Tibial artery (tissue), 4 donors: ENCODE measurements at regions not wholly inside any gene's neighbourhood (a gene's known extent, or its start where the extent isn't known, plus 50 kb on each side); places are given as distances from the start of the nearest gene placed in this dataset.

Source experiments
- DNase-seq, 2 donors: peaks; one replicate each; pipeline ENCODE4 v3.0.0-alpha.2; 2019
- H3K27ac ChIP-seq, 2 donors: fragments of 200-600 bp; sonication (generic) in 1 of 2; 1 replicate in 1 of 2; 2 replicates in 1 of 2; pipeline ENCODE4 v1.5.1; 2018 to 2019; ENCODE audit warnings: mild to moderate bottlenecking in 1 of 2
- H3K27me3 ChIP-seq, 2 donors: fragments of 200-600 bp; sonication (generic) in 1 of 2; one replicate each; pipeline versions ENCODE4 v1.5.1 to v1.6.0; 2016 to 2019
- H3K36me3 ChIP-seq, 3 donors: fragments of 200-600 bp; sonication (generic) in 2 of 3; one replicate each; pipeline ENCODE4 v1.5.1; 2016 to 2019; ENCODE audit warnings: mild to moderate bottlenecking in 2 of 3
- H3K4me1 ChIP-seq, 4 donors: fragments of 200-600 bp; sonication (generic) in 2 of 4; 1 replicate in 3 of 4; 2 replicates in 1 of 4; pipeline ENCODE4 v1.5.1; 2016 to 2019
- H3K4me3 ChIP-seq, 2 donors: fragments of 200-600 bp; sonication (generic) in 1 of 2; 1 replicate in 1 of 2; 2 replicates in 1 of 2; pipeline ENCODE4 v1.5.1; 2018 to 2019; ENCODE audit warnings: mild to moderate bottlenecking in 2 of 2
- H3K9me3 ChIP-seq, 3 donors: fragments of 200-600 bp; sonication (generic) in 1 of 3; one replicate each; pipeline ENCODE4 v1.5.1; 2016 to 2019
- CTCF ChIP-seq, 2 experiments: fragments of 200-600 bp in 1 of 2; fragments of 450-650 bp in 1 of 2; IDR thresholded peaks; one replicate each; pipeline ENCODE4 v1.5.1; 2017 to 2019; ENCODE audit warnings: antibody characterized with exemption in 2 of 2, mild to moderate bottlenecking in 1 of 2, moderate library complexity in 1 of 2
- intact Hi-C: fragments of 100-400 bp; cut with DNase I; formaldehyde crosslinking; loops from one replicate; pipeline ENCODE4 v1.15.0; 2023; ENCODE audit warnings: low total_unique reads

- H3K9me3 ChIP-seq = no peaks in the 10 kb centered on the region
- no peaks in the 10 kb centered on the region for H3K36me3 ChIP-seq
- TF ChIP-seq CTCF (IDR thresholded peaks at IDR 0.05) = no peak
- no peak overlapping the region for H3K4me3 ChIP-seq
- no peaks in the 10 kb centered on the region for H3K4me1 ChIP-seq
- no peak overlapping the region for H3K27ac ChIP-seq
- H3K27me3 ChIP-seq = no peaks in the 10 kb centered on the region
- intact Hi-C loops = no loop called here
- no peak for DNase-seq
These were observed 279.2 kb upstream of the KCNH8 start for GRCh38 chr3:18868911-18869689.

- H3K36me3 ChIP-seq = no peaks in the 10 kb centered on the region
- no peaks in the 10 kb centered on the region for H3K27me3 ChIP-seq
- H3K4me1 ChIP-seq = no peaks in the 10 kb centered on the region
- no peak overlapping the region for H3K27ac ChIP-seq
- H3K9me3 ChIP-seq = no peaks in the 10 kb centered on the region
- TF ChIP-seq CTCF (IDR thresholded peaks at IDR 0.05) = no peak
- no peak overlapping the region for H3K4me3 ChIP-seq
- intact Hi-C loops = no loop called here
- no peak for DNase-seq
These were observed 281.4 kb upstream of the KCNH8 start for GRCh38 chr3:18866899-18867298.

- no peaks in the 10 kb centered on the region for H3K27me3 ChIP-seq
- no peaks in the 10 kb centered on the region for H3K36me3 ChIP-seq
- H3K4me1 ChIP-seq = no peaks in the 10 kb centered on the region
- H3K9me3 ChIP-seq = no peaks in the 10 kb centered on the region
- TF ChIP-seq CTCF (IDR thresholded peaks at IDR 0.05) = no peak
- H3K4me3 ChIP-seq = no peak overlapping the region
- intact Hi-C loops = no loop called here
- DNase-seq = no peak
- no peak overlapping the region for H3K27ac ChIP-seq
These were observed 283.2 kb upstream of the KCNH8 start for GRCh38 chr3:18864933-18865731.

GRCh38 chr3:18862077-18862476 lies 286.2 kb upstream of the KCNH8 start:
- H3K27me3 ChIP-seq = no peaks in the 10 kb centered on the region
- DNase-seq = no peak
- intact Hi-C loops = no loop called here
- H3K4me3 ChIP-seq = no peak overlapping the region
- no peaks in the 10 kb centered on the region for H3K36me3 ChIP-seq
- H3K27ac ChIP-seq = no peak overlapping the region
- H3K9me3 ChIP-seq = no peaks in the 10 kb centered on the region
- no peaks in the 10 kb centered on the region for H3K4me1 ChIP-seq
- no peak for TF ChIP-seq CTCF (IDR thresholded peaks at IDR 0.05)

GRCh38 chr3:18861137-18861536 lies 287.2 kb upstream of the KCNH8 start:
- Histone ChIP-seq H3K9me3 (no peaks in the 10 kb centered on the region), H3K27ac (no peak overlapping the region), H3K27me3 (no peaks in the 10 kb centered on the region), H3K36me3 (no peaks in the 10 kb centered on the region), H3K4me1 (no peaks in the 10 kb centered on the region), H3K4me3 (no peak overlapping the region)
- no peak for DNase-seq
- no peak for TF ChIP-seq CTCF (IDR thresholded peaks at IDR 0.05)
- intact Hi-C loops = no loop called here
